ENCODE measurements at regions not wholly inside any gene's neighbourhood (a gene's known extent, or its start where the extent isn't known, plus 50 kb on each side); places are given as distances from the start of the nearest gene placed in this dataset.

DNA sequence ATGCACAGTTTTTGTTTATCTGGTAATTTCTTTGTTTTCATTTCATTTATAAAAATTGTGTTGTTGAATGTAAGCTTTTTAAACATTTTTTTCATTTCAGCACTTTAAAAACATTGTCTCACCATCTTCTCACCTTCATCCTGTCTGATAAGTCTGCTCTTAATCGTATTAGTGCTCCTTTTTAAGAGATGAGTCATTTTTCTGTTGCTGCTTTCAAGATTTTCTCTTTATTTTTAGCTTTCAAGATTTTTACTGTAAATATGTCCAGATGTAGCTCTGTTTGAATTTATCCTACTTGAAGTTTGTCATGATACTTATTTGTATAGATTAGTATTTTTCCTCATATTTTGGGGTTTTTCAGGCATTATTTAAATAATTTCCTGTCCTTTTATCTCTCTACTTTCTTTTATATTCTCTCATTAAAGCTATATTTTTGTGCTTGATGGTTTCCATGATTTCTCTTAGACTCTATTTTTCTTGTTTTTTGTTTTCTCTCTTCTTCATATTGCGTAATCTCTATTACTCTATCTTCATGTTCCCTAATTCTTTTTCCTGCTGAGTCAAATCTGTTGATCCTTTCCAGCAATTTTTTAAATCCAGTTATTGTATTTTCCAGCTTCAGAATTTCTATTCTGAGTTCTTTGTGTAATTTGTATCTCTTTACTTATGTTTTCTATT is 1400.4 kb upstream of the PCDH7 start:
- H3K4me1 ChIP-seq, result no peaks in the 10 kb centered on the region
- FAIRE-seq (no peak), DNase-seq (ENCODE audit: low read depth in 1 of 2, low spot score in 1 of 2) (no peak), ATAC-seq (no peak)
- no peak overlapping the region for H3K4me3 ChIP-seq
- no peak for TF ChIP-seq NR3C1 (IDR thresholded peaks at IDR 0.05)
- no peak for TF ChIP-seq TFCP2L1 (CRISPR knock-in tag; IDR thresholded peaks at IDR 0.05)
- no peak for TF ChIP-seq MAFK (IDR thresholded peaks at IDR 0.05; ENCODE audit: partially characterized antibody)
- no peak for TF ChIP-seq HDAC2 (IDR thresholded peaks at IDR 0.05)
- TF ChIP-seq, protein P1, sequence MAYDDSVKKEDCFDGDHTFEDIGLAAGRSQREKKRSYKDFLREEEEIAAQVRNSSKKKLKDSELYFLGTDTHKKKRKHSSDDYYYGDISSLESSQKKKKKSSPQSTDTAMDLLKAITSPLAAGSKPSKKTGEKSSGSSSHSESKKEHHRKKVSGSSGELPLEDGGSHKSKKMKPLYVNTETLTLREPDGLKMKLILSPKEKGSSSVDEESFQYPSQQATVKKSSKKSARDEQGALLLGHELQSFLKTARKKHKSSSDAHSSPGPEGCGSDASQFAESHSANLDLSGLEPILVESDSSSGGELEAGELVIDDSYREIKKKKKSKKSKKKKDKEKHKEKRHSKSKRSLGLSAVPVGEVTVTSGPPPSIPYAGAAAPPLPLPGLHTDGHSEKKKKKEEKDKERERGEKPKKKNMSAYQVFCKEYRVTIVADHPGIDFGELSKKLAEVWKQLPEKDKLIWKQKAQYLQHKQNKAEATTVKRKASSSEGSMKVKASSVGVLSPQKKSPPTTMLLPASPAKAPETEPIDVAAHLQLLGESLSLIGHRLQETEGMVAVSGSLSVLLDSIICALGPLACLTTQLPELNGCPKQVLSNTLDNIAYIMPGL (CRISPR knock-in tag; IDR thresholded peaks at IDR 0.05; ENCODE audit: borderline replicate concordance), result no peak
- TF ChIP-seq FOSL2 (IDR thresholded peaks at IDR 0.05), result no peak
- TF ChIP-seq FOSL2 (CRISPR knock-in tag; IDR thresholded peaks at IDR 0.05), result no peak
- WGBS (ENCODE audit: missing lambda C conversion rate), result 17% methylated on average over 2 of the region's 2 CpGs
- H3K4me2 ChIP-seq, result no peak overlapping the region
- ChIA-PET POLR2A (no interaction called here), CTCF (no interaction called here)
- no peak overlapping the region for H3K27ac ChIP-seq
- no peaks in the 10 kb centered on the region for H3K9me3 ChIP-seq

DNA sequence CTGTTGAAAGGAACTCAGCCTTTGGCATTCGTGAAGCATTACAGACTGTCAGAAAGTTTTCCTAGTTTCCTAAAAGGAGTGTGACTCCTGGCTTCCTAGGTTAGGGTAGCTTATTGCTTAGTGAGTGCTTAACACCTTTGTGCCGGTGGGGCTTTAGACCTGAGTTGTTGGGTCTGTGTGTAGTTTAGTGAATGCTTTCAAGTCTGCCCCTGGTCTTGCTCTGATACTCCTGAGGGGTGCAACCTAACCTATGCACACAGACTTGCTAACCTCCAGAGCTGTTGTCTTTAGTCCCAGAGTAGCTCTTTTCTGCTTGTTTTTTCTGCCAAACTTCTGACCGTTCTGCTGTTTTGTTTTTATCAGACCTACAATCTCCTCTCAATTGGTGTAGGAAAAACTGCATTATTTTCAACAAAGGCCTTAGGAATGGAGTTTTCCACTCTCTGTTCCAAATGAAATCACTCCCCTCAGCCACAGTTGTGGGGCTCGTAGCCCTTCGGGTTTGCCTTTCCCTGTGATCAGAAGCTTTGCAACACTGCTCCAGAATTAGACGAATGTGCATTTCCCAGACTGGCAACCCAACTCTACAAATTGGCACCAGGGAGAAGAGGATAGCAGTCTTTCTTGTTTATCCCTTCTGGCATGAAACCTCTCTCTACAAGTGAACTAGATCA is 1399.1 kb upstream of the PCDH7 start:
- H3K4me2 ChIP-seq, result no peak overlapping the region
- FAIRE-seq, result no peak
- ChIA-PET POLR2A (no interaction called here), CTCF (no interaction called here)
- H3K4me1 ChIP-seq, result no peaks in the 10 kb centered on the region
- H3K9me3 ChIP-seq, result no peaks in the 10 kb centered on the region
- TF ChIP-seq EHF (CRISPR knock-in tag; IDR thresholded peaks at IDR 0.05), result no peak
- no peak for TF ChIP-seq CHD2 (IDR thresholded peaks at IDR 0.05; ENCODE audit: low read length, partially characterized antibody)
- TF ChIP-seq SREBF2 (IDR thresholded peaks at IDR 0.05), result no peak
- TF ChIP-seq, protein P2, sequence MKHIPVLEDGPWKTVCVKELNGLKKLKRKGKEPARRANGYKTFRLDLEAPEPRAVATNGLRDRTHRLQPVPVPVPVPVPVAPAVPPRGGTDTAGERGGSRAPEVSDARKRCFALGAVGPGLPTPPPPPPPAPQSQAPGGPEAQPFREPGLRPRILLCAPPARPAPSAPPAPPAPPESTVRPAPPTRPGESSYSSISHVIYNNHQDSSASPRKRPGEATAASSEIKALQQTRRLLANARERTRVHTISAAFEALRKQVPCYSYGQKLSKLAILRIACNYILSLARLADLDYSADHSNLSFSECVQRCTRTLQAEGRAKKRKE (CRISPR knock-in tag; IDR thresholded peaks at IDR 0.05; ENCODE audit: low read depth), result no peak
- no peak for TF ChIP-seq PHF8 (IDR thresholded peaks at IDR 0.05; ENCODE audit: borderline replicate concordance, low read depth)
- no peak for TF ChIP-seq POLR2A (IDR thresholded peaks at IDR 0.05; ENCODE audit: low read length)
- 8% methylated on average over 6 of the region's 6 CpGs for WGBS (ENCODE audit: missing lambda C conversion rate)
- ATAC-seq, result no peak
- DNase-seq (ENCODE audit: low read depth in 1 of 2, low spot score in 1 of 2), result no peak
- no peak overlapping the region for H3K4me3 ChIP-seq
- H3K27ac ChIP-seq, result no peak overlapping the region

DNA sequence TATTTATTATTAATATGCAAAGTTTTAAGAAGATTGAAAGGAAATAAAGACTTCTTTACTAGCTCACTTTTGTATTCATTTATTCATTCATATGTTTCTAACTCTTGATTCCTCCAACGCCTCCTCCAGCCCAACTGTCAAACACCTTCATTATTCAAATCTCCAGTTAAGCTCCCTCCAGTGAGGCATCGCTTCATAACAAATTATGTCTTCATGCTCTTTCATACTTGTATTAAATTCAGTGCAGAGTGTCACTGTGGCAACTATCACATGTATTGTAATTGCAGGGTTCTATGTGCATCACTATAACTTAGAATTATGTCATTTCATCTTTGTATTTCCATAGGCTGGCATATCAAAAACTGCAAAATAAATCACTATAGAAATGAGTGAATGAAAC is 1394.2 kb upstream of the PCDH7 start:
- POLR2A ChIA-PET, result no interaction called here
- Histone ChIP-seq H3K4me2 (no peak overlapping the region), H3K9me3 (no peaks in the 10 kb centered on the region), H3K4me3 (no peak overlapping the region), H3K27ac (no peak overlapping the region), H3K4me1 (no peaks in the 10 kb centered on the region)
- CTCF ChIA-PET, result no interaction called here
- ATAC-seq (no peak), FAIRE-seq (no peak), DNase-seq (ENCODE audit: low read depth in 1 of 2, low spot score in 1 of 2) (no peak)
- TF ChIP-seq NPAS2 (CRISPR knock-in tag; IDR thresholded peaks at IDR 0.05; ENCODE audit: borderline replicate concordance) (no peak), TFCP2L1 (CRISPR knock-in tag; IDR thresholded peaks at IDR 0.05) (no peak)
- WGBS (ENCODE audit: missing lambda C conversion rate), result 16% methylated on average over 2 of the region's 2 CpGs

DNA sequence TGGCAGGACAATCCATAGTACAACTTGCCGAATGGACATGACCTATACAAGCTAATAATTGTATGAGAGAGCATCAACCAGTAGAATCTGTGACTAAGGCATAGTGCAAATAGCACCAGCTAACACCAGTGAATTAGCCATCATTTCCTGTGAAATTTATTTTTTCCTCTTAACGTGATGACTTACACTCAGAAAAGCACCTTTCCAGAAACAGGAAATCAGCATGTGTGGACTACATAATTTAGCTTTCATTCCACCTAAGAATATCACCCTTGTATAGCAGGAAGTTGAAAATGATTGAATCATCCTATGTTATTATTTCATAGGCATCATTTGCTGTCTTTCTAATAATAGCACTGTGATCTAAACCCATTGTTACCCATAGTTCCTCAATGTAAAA is 1393.4 kb upstream of the PCDH7 start:
- H3K4me1 ChIP-seq, result no peaks in the 10 kb centered on the region
- H3K9me3 ChIP-seq, result no peaks in the 10 kb centered on the region
- H3K4me3 ChIP-seq, result no peak overlapping the region
- ChIA-PET CTCF (no interaction called here), POLR2A (no interaction called here)
- ATAC-seq (no peak), DNase-seq (ENCODE audit: low read depth in 1 of 2, low spot score in 1 of 2) (no peak), FAIRE-seq (no peak)
- 5% methylated on average over 2 of the region's 2 CpGs for WGBS (ENCODE audit: missing lambda C conversion rate)
- no peak overlapping the region for H3K27ac ChIP-seq
- no peak overlapping the region for H3K4me2 ChIP-seq
- TF ChIP-seq RCOR1 (IDR thresholded peaks at IDR 0.05; ENCODE audit: low read depth, low read length) (no peak), RARB (CRISPR knock-in tag; IDR thresholded peaks at IDR 0.05) (no peak), KDM1A (IDR thresholded peaks at IDR 0.05; ENCODE audit: low read depth) (no peak), HEYL (CRISPR knock-in tag; IDR thresholded peaks at IDR 0.05) (no peak), CBX8 (IDR thresholded peaks at IDR 0.05) (no peak), POLR2A (IDR thresholded peaks at IDR 0.05; ENCODE audit: low read length) (no peak), GATA3 (IDR thresholded peaks at IDR 0.05; ENCODE audit: borderline replicate concordance) (no peak)
- TF ChIP-seq, protein P3, sequence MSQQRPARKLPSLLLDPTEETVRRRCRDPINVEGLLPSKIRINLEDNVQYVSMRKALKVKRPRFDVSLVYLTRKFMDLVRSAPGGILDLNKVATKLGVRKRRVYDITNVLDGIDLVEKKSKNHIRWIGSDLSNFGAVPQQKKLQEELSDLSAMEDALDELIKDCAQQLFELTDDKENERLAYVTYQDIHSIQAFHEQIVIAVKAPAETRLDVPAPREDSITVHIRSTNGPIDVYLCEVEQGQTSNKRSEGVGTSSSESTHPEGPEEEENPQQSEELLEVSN (IDR thresholded peaks at IDR 0.05; ENCODE audit: borderline replicate concordance, low read depth), result no peak
- TF ChIP-seq, protein P4, sequence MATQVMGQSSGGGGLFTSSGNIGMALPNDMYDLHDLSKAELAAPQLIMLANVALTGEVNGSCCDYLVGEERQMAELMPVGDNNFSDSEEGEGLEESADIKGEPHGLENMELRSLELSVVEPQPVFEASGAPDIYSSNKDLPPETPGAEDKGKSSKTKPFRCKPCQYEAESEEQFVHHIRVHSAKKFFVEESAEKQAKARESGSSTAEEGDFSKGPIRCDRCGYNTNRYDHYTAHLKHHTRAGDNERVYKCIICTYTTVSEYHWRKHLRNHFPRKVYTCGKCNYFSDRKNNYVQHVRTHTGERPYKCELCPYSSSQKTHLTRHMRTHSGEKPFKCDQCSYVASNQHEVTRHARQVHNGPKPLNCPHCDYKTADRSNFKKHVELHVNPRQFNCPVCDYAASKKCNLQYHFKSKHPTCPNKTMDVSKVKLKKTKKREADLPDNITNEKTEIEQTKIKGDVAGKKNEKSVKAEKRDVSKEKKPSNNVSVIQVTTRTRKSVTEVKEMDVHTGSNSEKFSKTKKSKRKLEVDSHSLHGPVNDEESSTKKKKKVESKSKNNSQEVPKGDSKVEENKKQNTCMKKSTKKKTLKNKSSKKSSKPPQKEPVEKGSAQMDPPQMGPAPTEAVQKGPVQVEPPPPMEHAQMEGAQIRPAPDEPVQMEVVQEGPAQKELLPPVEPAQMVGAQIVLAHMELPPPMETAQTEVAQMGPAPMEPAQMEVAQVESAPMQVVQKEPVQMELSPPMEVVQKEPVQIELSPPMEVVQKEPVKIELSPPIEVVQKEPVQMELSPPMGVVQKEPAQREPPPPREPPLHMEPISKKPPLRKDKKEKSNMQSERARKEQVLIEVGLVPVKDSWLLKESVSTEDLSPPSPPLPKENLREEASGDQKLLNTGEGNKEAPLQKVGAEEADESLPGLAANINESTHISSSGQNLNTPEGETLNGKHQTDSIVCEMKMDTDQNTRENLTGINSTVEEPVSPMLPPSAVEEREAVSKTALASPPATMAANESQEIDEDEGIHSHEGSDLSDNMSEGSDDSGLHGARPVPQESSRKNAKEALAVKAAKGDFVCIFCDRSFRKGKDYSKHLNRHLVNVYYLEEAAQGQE (IDR thresholded peaks at IDR 0.05), result no peak
- TF ChIP-seq, protein P1 (CRISPR knock-in tag; IDR thresholded peaks at IDR 0.05; ENCODE audit: borderline replicate concordance), result no peak
